Neural progenitor cell (in vitro differentiated cells): ENCODE measurements at regions not wholly inside any gene's neighbourhood (a gene's known extent, or its start where the extent isn't known, plus 50 kb on each side); places are given as distances from the start of the nearest gene placed in this dataset.

Source experiments
- CTCF ChIP-seq: fragments of 200-600 bp; sonication (generic); IDR thresholded peaks from 2 replicates; pipeline ENCODE4 v1.5.1; 2017; ENCODE audit warnings: antibody characterized with exemption, mild to moderate bottlenecking
- EZH2phosphoT487 ChIP-seq: fragments of 200-600 bp; sonication (generic); IDR thresholded peaks from 2 replicates; pipeline ENCODE4 v1.6.1; 2017; ENCODE audit warnings: antibody characterized with exemption

- TF ChIP-seq EZH2phosphoT487 (no peak), CTCF (no peak)
Observed at GRCh38 chr16:7246578-7246977, 86.1 kb upstream of the RBFOX1 start.
